HG02588 (cell line): ENCODE measurements at regions not wholly inside any gene's neighbourhood (a gene's known extent, or its start where the extent isn't known, plus 50 kb on each side); places are given as distances from the start of the nearest gene placed in this dataset.

ENCODE experiments used
- ATAC-seq: cut with Tn5 transposase; IDR thresholded peaks from one replicate; pipeline ENCODE4 v1.9.1; 2021; ENCODE audit warnings: mild to moderate bottlenecking, moderate library complexity; ENCODE audit not compliant: unreplicated experiment

DNA sequence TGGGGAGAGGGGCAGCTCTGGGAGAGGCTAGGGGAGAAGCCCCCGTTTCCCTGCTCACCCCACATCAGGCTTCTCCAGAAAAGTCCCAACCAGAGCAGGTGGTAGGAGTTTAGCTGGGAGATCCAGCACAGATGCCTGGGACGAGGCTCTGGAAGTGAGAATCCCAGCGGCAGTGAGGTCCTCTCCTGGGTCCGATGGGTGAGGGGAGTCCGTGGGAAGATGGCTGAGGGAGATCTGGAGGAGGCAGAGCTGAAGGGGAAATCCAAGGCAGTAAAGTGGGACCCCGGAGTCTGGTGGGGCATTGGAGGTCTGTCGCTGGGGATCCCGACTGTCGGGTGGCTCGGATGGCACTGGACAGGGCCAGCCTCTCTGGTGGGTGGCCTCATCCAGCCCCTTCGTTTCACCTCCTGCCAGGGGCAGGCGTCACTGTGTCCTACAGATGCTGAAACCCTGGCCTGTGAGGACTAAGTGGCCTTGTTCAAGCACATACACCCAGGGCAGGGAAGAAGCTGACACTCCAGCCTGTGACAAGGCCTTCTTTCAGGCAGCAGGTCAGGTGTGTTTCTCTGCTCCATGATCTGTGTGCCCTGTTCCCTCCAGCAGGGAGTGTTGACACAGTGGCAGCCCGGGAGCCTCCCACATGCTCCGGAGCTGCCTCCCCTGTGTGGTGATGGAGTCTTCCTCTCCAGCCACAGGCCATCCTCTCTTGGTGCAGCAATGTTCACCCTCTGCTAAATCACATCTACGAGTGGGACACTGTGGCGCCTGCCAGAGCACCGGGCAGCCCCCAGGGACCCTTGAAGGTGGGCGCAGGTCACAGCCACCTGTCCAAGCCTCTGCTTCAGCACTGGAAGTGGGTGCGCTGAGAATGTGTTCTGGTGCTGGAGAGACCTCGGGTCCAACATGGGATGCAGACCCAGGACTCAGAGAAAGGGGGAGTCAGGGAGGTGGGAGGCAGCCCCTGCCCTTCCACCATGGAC lies 850.8 kb downstream of the BRD1 start:
- ATAC-seq = no peak

DNA sequence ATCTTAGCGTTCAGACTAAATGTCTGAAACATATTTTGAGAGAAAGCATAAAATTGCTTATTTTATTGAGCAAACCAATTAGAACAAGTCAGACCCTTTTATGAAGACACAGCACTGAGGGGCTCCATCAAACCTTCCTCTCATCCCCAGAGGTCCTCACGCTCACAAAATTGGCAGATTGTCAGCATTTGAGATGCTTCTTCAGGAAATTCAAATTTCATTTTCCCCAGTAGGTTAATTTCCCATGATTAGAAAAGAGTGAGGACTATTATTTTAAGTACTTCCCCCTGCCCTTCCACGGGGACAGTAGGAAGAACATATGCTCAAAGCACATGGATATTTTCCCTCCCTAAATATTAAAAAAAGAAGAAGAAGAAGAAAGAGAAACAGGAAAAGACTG lies 851.8 kb downstream of the BRD1 start:
- ATAC-seq = no peak

DNA sequence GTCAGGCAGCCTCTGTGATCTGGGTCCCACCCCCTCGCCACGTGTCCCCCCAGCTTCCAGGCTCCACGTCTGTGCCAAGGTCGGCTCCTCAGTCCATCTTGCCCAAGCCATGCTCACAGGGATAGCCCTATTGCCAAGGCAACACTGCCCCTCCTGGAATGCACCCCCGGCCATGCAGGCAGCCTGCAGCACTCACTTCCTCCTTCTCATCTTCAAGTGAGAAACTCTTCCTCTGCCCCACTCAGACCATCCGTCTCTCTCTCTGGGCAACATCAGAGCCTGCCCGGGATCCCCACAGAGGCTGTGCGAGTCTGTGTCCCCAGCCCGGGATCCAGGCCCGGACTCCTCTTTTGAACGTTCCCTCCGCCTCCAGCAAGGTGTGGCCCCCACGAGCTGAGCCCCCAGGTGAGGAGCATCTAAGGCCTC lies 852.3 kb downstream of the BRD1 start:
- no peak for ATAC-seq

DNA sequence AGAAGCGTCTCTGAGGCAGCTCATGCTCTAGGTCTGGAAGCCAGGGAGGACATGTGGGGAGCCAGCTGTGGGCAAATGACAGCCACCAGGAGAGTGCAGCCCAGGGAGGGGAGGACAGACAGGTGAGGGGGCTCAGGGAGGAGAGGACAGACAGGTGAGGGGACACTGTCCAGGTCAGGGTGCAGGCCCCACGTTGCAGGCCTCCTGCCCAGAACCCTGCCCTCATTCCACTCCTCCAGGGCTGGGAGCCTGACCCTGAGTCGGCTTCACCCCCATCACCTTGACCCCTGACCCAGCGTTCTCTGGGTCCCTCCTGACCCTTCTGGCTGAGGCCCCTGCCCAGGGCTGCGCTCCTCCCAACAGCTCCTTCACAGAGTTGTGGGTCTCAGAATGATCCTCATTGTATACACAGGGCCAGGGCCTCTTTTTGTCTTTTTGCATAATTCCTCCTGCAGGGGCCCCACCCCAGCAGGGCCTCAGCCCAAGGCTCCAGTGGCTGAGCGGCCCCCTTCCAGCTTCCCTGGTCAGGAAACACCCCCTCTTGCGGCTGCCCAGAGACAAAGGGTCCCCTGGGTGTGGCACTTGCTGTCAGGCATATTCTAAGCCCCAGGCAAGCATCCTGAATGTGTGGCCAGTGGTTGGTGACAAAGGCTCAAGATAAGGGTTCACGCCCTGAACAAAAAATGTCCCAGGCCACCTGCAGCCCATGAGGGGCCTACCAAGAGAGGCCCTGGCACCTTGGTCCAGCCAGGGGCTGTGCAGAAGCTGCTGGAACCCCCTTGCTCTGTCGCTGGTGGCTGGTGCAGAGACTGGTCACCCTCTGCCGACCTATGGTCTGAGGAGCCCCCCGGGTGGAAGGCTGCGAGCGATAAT lies 853.0 kb downstream of the BRD1 start:
- ATAC-seq = no peak

DNA sequence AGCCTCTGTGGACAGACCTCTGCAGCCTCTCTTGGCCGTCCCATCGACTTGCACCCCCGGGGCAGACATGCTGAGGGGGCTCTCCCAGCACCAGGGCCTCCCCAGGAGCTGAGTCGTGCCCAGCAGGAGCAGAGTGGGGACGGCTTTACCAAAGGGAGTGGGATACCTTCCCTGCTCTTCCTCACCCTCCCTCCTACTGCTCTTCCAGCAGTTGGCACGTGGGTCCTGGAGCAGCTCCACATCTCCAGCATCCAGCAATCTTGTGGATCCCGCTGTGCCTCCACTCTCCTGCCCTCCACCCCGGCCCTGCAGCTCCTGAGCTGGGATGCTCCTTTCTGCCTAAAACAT lies 854.0 kb downstream of the BRD1 start:
- ATAC-seq = no peak

DNA sequence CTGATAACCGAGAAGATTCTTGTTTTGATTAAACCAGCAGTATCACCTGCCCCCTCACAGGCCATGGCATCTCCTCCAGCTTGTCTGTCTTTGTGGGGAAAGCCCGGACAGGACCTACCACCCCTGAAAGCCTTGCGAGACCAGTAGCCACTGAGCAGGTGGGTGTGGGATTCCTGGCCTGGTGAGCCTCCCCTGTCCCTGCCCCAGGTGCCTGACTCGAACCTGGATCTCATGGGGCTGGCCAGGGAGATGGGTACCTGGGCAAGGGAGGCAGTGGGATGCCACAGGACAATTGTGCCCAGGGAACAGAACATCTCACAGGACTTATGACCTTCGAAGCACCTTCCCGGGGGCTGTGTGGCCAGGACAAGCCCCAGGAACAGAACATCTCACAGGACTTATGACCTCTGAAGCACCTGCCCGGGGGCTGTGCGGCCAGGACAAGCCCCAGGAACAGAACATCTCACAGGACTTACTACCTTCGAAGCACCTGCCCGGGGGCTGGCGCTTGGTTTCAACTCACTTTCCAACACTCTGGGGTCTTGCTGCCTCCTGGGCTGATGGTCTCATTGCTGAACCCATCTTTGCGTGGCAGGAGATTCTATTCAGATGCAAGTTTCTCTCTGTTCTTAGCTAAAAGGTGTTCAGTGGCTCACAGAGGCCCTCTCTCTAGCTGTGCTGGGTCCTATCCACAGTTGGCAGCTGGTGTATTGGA lies 854.5 kb downstream of the BRD1 start:
- no peak for ATAC-seq

DNA sequence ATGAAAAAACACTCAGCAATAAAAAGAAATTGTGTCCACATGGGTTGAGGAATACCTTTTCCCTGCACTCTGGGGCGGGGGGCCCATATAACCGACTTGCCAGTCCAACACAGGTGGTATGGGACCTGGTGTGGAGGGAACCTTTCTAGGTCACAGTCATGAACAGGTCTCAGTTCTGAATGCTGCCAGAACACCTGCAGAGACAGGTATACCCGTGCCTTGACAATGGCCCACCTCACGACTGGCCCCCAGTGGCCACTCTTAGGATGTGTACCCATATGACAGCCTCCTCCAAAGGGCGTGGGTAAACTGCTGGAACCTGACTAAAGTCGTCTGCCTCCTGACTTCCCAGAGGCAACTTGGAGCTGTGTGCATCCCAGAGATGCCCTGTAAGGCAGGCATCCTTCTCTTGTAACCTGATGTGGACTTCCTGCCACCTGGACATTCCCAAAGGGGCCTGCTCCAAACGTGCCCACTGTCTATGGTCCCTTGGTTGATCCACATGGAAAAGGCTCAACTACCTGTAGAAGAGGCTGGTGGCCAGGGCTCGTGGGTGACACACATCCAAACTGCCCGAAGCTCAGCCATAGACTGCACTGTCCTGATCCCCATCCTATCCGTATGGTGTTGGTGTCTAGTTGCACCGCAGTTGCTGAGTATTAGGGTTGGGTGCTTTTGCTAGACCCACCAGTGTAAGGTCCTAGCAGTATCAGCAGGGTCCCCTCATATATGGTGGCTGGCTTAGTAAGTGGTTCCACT lies 859.3 kb downstream of the BRD1 start:
- ATAC-seq = no peak

DNA sequence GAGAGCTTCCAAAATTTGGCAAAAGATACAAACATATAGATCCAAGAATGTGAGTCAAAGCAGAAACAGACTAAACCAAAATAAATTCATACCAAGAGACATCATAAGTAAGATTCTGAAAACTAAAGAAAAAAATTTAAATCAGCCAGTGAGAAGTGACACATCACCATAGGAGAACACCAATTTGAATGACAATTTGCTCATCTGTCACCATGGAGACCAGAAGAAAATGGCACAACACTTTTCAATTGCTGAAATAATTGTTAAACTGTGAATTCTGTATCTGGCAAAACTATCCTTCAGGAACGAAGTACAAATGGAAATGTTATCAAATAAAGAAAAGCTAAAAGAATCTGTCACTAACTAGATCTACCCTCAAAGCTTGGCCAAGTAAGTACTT lies 864.3 kb downstream of the BRD1 start:
- no peak for ATAC-seq

DNA sequence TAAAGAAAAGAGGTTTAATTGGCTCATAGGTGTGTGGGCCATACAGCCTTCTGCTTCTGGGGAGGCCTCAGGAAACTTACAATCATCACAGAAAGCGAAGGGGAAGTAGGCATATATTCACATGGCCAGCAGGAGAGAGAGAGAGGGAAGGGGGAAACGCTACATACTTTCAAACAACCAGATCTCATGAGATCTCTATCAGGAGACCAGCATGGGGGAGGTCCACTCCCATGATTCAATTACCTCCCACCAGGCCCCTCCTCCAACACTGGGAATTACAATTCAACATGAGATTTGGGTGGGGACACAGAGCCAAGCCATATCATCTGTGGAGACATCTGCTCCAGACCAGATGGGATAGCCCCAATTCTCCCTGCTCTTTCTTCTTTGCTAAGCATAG lies 866.0 kb downstream of the BRD1 start:
- ATAC-seq = no peak

DNA sequence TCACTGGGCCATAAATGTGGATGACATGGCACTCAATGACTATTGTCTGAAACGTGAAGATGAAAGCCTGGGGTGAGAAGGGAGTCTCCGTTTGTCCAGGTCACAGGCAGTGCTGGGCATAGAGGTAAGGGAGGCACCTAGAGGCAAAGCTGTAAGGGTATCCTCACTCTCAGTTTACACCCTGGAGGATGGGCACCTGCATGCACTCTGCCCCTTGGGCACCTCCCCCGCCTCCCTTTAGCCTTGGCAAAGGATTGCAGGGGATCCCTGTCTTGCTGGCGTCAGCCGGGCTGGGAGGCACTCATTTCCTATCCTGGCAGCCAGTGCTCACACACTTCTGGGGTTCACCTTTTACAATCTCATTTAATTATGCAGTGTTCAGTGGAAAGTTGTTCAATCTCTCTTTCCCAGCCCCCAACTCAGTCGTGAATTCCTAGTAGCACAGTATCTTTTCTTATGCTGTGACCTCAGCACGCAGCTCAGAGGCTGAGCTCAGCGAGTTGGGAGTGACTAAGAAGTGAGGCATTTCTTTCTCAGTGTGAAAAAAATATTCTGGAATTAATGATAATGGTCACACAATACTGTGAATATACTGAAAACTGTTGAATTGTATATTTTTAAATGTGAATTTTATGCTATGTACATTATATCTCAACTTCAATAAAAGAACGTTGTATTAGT lies 866.6 kb downstream of the BRD1 start:
- ATAC-seq = no peak

DNA sequence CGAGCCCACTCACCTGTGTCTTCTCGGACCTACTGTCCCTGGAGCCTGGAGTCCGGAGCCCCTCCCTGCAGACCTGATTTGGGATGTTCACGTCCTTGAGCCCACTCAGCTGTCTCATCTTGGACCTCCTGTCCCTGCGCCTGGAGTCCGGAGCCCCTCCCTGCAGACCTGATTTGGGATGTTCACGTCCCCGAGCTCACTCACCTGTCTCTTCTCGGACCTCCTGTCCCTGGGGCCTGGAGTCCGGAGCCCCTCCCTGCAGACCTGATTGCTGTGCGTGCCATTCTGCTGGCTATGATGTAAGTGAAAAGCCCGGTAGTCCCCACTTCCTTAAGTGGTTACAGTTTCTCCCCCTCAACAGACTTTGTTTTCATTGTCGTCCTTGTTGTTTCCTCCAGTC lies 867.1 kb downstream of the BRD1 start:
- ATAC-seq = no peak

DNA sequence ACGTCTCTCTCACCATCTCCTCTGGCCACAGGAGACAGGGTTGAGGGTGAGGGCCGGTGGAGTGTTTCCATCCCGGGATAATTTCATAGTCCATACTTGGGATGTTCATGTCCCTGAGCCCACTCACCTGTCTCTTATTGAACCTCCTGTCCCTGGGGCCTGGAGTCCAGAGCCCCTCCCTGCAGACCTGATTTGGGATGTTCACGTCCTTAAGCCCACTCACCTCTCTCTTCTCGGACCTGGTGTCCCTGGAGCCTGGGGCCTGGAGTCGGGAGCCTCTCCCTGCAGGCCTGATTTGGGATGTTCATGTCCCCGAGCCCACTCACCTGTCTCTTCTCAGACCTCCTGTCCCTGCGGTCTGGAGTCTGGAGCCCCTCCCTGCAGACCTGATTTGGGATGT lies 868.2 kb downstream of the BRD1 start:
- no peak for ATAC-seq

DNA sequence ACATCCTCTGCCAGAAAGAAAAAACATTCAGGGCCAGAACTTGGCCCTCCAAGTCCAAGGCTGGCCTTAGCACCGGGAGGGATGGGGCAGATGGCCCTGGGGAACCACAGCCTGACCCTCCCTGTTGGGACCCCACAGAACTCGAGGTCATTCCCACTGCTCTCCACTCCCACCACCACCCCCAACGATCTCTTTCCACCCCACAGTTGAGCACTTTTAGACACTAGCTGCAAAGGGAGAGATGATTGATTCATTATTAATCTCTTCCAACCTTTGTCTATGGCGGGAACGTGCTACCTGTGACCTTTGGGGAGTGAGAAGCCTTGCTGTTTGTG lies 869.7 kb downstream of the BRD1 start:
- ATAC-seq = no peak

DNA sequence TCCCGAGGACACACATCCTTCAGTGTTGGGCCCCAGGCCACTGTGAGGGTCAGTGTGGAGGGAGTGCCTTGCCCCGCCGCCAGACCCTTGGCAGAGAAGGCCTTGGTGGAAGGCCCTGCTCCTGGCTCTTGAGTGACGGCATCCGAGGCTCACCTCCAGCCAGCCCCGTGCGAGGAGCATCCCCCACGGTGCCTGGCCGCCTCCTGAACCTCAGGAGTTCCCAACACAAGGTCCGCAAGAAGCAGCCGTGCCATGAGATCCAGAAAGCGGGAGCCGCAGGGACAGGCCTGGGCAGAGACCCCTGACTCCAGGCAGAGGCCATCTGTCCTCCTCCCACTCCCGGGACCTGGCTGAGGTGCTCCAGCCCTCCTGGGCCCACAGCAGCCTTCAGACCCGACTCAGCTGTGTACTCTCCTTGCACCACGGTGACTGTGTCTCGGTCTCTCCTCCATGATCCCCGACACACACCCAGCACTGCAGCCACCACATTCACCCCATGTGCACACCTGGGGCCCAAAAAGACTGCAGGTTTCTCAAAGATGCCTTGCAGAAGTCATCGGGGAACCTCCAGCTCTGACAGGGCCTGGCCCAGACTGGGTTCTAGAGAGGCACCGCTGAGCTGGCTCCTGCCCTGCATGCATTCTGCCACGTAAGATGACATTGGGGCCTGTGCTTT lies 870.2 kb downstream of the BRD1 start:
- no peak for ATAC-seq

DNA sequence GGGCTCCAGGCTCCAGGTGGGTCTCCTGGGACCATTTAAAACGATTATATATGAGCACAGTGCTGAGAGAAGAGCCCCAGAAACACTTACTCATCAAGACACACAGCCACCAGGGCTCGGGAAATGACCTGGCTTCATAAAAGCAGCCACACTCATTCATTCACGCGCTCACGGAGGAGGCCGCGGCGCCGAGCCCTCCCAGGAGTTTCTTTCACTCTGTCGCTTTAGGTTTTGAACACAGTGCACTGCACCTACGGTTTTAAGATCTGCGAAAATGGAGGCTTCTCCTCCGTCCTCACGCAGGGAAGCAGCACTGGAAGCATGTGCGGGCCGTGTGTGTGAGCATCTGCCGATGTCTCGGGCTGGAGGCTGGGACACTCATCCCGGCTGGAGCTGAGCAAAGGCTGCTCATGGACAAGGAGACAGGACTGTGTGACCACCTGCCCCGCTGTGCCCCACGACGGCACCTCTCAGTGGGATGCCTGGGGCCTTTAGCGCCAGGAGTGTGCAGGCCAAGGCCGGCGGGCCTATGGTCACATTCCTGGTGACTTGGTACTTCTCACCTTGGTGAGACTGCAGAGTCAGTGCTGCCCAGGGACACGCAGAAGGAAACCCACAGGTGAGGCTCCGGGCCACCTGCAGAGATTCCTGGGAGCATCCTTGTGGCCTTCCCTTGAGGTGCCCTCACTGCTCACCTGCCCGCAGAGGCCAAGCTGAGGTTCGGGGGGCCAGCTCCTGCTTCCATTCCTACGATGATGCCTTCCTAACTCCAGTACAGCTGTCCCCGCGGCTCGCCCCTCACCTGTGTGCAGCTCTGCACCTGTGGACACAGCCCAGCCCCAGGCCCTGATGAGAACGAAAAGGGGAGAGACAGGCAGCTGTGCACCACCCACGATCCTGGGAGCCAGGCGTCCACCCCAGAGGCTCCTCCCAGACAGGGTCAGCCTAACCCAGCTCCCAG lies 872.0 kb downstream of the BRD1 start:
- no peak for ATAC-seq

DNA sequence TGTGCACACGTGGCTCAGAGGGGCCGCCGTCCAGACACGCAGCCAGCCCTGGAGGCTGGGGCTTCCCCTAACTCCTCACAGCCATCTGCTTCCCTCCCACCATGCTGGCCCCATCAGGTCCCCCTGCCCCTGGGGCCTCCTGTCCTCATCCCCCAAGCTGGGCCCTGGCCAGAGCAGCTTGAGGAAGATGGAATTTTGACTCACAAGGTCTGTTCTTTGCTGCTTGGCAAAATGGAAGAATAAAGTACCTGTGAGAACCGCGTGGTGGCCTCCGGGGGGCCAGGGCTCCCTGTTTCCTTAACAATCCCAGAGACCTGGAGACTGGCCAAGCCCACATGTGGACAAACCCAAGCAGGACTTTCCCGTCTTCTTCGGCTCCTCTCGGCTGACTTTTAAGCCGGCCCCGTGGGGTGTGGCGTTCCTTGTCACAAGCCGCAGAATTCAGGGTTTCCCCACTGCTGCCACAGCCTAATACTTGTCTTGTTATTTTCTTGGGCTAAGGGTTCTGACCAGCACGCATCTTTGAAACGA lies 872.8 kb downstream of the BRD1 start:
- no peak for ATAC-seq

DNA sequence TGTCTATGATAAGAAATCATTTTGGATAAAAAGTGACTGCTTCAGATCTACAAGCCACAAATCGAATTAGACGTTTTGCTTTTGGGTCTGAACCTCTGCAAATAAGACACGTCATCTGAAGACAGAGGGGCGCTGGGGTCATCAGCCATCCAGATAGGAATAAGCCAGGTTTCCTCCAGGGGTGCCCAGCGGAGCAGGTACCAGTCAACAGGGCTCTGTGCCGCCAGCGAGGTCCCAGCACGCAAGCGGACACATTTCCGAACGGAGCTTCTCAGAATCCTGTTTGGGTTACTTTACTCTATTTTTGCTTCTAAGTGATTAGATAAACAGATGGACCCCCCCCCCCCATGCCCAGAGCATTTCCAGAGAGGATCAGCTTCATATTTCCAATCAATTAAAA lies 873.8 kb downstream of the BRD1 start:
- ATAC-seq = no peak

DNA sequence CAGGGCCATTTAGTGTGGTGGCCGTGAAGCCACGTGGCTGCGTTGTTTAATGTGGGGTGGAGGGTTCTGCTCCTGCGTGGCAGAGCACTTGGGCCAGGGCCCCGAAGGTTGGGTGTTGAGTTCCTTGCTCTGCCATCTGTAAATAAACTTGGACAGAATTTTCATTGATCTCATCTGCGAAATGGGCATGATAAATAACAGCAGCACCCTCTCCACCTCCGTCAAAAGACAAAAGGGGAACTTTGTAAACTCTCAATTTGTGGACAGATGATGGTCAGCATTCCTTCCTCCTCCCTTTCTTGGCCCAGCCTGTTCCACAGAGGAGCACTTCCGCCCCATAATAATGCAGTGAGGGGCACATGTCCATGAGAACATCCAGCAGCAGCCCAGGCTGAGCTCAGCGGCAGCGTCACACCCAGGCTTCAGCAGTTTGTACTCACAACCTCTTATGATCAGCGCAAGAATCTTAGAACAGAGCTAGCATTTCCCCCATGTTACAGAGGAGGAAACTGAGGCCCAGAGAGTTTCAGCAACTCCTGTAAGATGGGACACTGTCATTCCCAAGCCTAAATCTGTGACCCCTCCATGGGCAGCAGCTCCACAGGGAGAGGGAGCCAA lies 874.5 kb downstream of the BRD1 start:
- ATAC-seq = no peak
